ENCODE measurements at regions not wholly inside any gene's neighbourhood (a gene's known extent, or its start where the extent isn't known, plus 50 kb on each side); places are given as distances from the start of the nearest gene placed in this dataset.
"Not testable (repeated sequence)": the region's sequence is repeated elsewhere in the genome, so short reads cannot be mapped to it uniquely, and the experiment has no call there.

- H3K4me1 ChIP-seq = peaks cover 0 to 7% (median 0%) of the 10 kb centered on the region in 4 donors
- no peaks in the 10 kb centered on the region for H3K27me3 ChIP-seq
- H3K27ac ChIP-seq = no peak overlapping the region
- no peak for DNase-seq
- no peaks in the 10 kb centered on the region for H3K36me3 ChIP-seq
- H3K4me3 ChIP-seq = no peak overlapping the region
- no peaks in the 10 kb centered on the region for H3K9me3 ChIP-seq
- TF ChIP-seq POLR2A (IDR thresholded peaks at IDR 0.05) (no peak), CTCF (IDR thresholded peaks at IDR 0.05) (no peak)
Measured at GRCh38 chr12:20000229-20000849, 368.0 kb upstream of the PDE3A start.

GRCh38 chr12:20003252-20003651 is 365.1 kb upstream of the PDE3A start:
- no peak for TF ChIP-seq CTCF (IDR thresholded peaks at IDR 0.05)
- TF ChIP-seq POLR2A (IDR thresholded peaks at IDR 0.05) = no peak
- Histone ChIP-seq H3K9me3 (no peaks in the 10 kb centered on the region), H3K4me3 (no peak overlapping the region), H3K4me1 (peaks cover 0 to 4% (median 0%) of the 10 kb centered on the region in 4 donors), H3K27me3 (no peaks in the 10 kb centered on the region), H3K36me3 (no peaks in the 10 kb centered on the region), H3K27ac (no peak overlapping the region)
- DNase-seq = no peak

GRCh38 chr12:20004952-20005351 is 363.4 kb upstream of the PDE3A start:
- DNase-seq = no peak
- H3K27me3 ChIP-seq = no peaks in the 10 kb centered on the region
- H3K4me1 ChIP-seq = no peaks in the 10 kb centered on the region
- H3K4me3 ChIP-seq = no peak overlapping the region
- no peaks in the 10 kb centered on the region for H3K9me3 ChIP-seq
- no peak overlapping the region for H3K27ac ChIP-seq
- no peaks in the 10 kb centered on the region for H3K36me3 ChIP-seq
- TF ChIP-seq POLR2A (IDR thresholded peaks at IDR 0.05) = no peak
- TF ChIP-seq CTCF (IDR thresholded peaks at IDR 0.05) = no peak

GRCh38 chr12:20006871-20007730 is 361.2 kb upstream of the PDE3A start:
- Histone ChIP-seq H3K4me3 (no peak overlapping the region), H3K9me3 (no peaks in the 10 kb centered on the region), H3K36me3 (no peaks in the 10 kb centered on the region), H3K27ac (no peak overlapping the region), H3K27me3 (no peaks in the 10 kb centered on the region), H3K4me1 (no peaks in the 10 kb centered on the region)
- DNase-seq = no peak
- TF ChIP-seq POLR2A (IDR thresholded peaks at IDR 0.05) (no peak), CTCF (IDR thresholded peaks at IDR 0.05) (no peak)

GRCh38 chr12:20009965-20010364 is 358.4 kb upstream of the PDE3A start:
- not testable (repeated sequence) for H3K4me1 ChIP-seq, H3K36me3 ChIP-seq, H3K27me3 ChIP-seq, H3K9me3 ChIP-seq, H3K27ac ChIP-seq, DNase-seq, H3K4me3 ChIP-seq

GRCh38 chr12:20011200-20011599 is 357.1 kb upstream of the PDE3A start:
- no peak overlapping the region for H3K27ac ChIP-seq
- DNase-seq = peak in 1 of 3 donors; percentile 51
- TF ChIP-seq POLR2A (IDR thresholded peaks at IDR 0.05) = no peak
- TF ChIP-seq CTCF (IDR thresholded peaks at IDR 0.05) = no peak

More at GRCh38 chr12:20011200-20011599, 357.1 kb upstream of the PDE3A start:
- no peaks in the 10 kb centered on the region for H3K9me3 ChIP-seq
- H3K4me3 ChIP-seq = no peak overlapping the region
- H3K4me1 ChIP-seq = no peaks in the 10 kb centered on the region
- H3K36me3 ChIP-seq = no peaks in the 10 kb centered on the region
- H3K27me3 ChIP-seq = no peaks in the 10 kb centered on the region

Data from Peyer's patch (tissue), 4 donors.